SH-SY5Y (cell line): ENCODE measurements at regions not wholly inside any gene's neighbourhood (a gene's known extent, or its start where the extent isn't known, plus 50 kb on each side); places are given as distances from the start of the nearest gene placed in this dataset.

Source experiments
- GATA2 ChIP-seq: IDR thresholded peaks from 2 replicates; pipeline ENCODE4 v1.6.1; 2011; ENCODE audit warnings: mild to moderate bottlenecking, low read depth, low read length
- GATA3 ChIP-seq: IDR thresholded peaks from 2 replicates; pipeline ENCODE4 v1.6.1; 2011; ENCODE audit warnings: low read depth, mild to moderate bottlenecking, low read length, moderate library complexity

GRCh38 chr9:3736161-3736560 is 210.4 kb upstream of the RFX3 start:
- TF ChIP-seq GATA2 = no peak
- no peak for TF ChIP-seq GATA3
